GM12872 (cell line): ENCODE measurements at regions not wholly inside any gene's neighbourhood (a gene's known extent, or its start where the extent isn't known, plus 50 kb on each side); places are given as distances from the start of the nearest gene placed in this dataset.

ENCODE experiments used
- CTCF ChIP-seq: IDR thresholded peaks from 3 replicates; pipeline ENCODE4 v1.5.1; 2011; ENCODE audit warnings: low read depth, mild to moderate bottlenecking, low read length, moderate library complexity; ENCODE audit not compliant: insufficient read depth

- no peak for TF ChIP-seq CTCF
Observed at GRCh38 chr3:181901626-181902025, 189.9 kb downstream of the SOX2 start.

GRCh38 chr3:181906338-181906737 is 194.6 kb downstream of the SOX2 start:
- no peak for TF ChIP-seq CTCF

- no peak for TF ChIP-seq CTCF
Observed at GRCh38 chr3:181909241-181909640, 197.5 kb downstream of the SOX2 start.

- TF ChIP-seq CTCF, result no peak
Observed at GRCh38 chr3:181912384-181912783, 200.7 kb downstream of the SOX2 start.

- TF ChIP-seq CTCF, result no peak
Observed at GRCh38 chr3:181913254-181913653, 201.5 kb downstream of the SOX2 start.

- no peak for TF ChIP-seq CTCF
Observed at GRCh38 chr3:181915551-181915950, 203.8 kb downstream of the SOX2 start.

- no peak for TF ChIP-seq CTCF
Observed at GRCh38 chr3:181916013-181916412, 204.3 kb downstream of the SOX2 start.

GRCh38 chr3:181917027-181917426 is 205.3 kb downstream of the SOX2 start:
- TF ChIP-seq CTCF, result no peak
